Body of pancreas (tissue), 4 donors: ENCODE measurements at regions not wholly inside any gene's neighbourhood (a gene's known extent, or its start where the extent isn't known, plus 50 kb on each side); places are given as distances from the start of the nearest gene placed in this dataset.

Experiments
- CTCF ChIP-seq, 7 experiments: fragments of 450-650 bp in 4 of 7; fragments of 200-600 bp in 3 of 7; sonication (generic) in 3 of 7; IDR thresholded peaks; one replicate each; pipeline ENCODE4 v1.5.1; 2016 to 2019; ENCODE audit warnings: antibody characterized with exemption in 7 of 7
- POLR2A ChIP-seq, 3 donors: fragments of 450-650 bp; IDR thresholded peaks; one replicate each; pipeline ENCODE4 v1.6.1; 2016; ENCODE audit warnings: antibody characterized with exemption in 3 of 3, mild to moderate bottlenecking in 2 of 3

DNA sequence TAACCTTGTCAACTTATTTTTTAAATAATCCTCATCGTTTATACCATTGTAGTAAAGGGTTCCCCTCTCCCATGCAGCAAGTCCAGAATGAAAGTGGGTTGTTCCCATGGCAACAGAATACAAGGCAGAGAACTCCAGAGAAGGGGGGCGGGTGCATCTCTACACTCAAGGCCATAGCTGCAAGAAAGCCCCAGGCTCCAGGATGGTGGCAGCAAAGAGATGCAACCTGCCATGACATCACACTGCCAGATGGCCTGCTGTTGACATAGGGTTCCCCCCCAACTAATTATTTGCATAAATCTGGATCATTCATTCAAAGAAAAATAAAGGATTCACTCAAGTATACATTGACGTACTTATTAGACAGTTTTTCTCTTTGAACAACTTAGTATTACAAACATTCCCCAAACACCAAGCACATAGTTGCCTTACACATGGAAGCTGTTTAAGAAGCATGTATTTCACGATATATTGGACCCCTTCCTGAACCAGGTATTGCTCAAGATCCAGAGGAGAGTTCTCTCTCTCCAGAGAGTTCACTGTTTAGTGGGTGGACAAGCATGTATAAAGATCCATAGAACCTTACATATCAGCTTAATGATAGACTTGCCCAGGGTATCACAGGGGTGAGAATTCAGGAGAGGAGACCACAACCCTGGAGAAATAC is 87.4 kb upstream of the KLF7 start:
- TF ChIP-seq CTCF (IDR thresholded peaks at IDR 0.05) = no peak
- TF ChIP-seq POLR2A (IDR thresholded peaks at IDR 0.05) = no peak
